LoVo (cell line): ENCODE measurements at regions not wholly inside any gene's neighbourhood (a gene's known extent, or its start where the extent isn't known, plus 50 kb on each side); places are given as distances from the start of the nearest gene placed in this dataset.

ENCODE experiments used
- DNase-seq: peaks from one replicate; pipeline ENCODE4 v3.0.0-alpha.2; 2016; ENCODE audit warnings: low spot score

- no peak for DNase-seq
Observed at GRCh38 chr14:38311655-38312054, 55.8 kb upstream of the CLEC14A start.

GRCh38 chr14:38310420-38310995 is 54.6 kb upstream of the CLEC14A start:
- no peak for DNase-seq

GRCh38 chr14:38309522-38310277 is 53.8 kb upstream of the CLEC14A start:
- no peak for DNase-seq
